GM18499 (cell line): ENCODE measurements at regions not wholly inside any gene's neighbourhood (a gene's known extent, or its start where the extent isn't known, plus 50 kb on each side); places are given as distances from the start of the nearest gene placed in this dataset.

Experiments used
- ATAC-seq: cut with Tn5 transposase; IDR thresholded peaks from one replicate; pipeline ENCODE4 v1.9.1; 2021; ENCODE audit warnings: moderate number of reproducible peaks; ENCODE audit not compliant: insufficient read depth, unreplicated experiment

DNA sequence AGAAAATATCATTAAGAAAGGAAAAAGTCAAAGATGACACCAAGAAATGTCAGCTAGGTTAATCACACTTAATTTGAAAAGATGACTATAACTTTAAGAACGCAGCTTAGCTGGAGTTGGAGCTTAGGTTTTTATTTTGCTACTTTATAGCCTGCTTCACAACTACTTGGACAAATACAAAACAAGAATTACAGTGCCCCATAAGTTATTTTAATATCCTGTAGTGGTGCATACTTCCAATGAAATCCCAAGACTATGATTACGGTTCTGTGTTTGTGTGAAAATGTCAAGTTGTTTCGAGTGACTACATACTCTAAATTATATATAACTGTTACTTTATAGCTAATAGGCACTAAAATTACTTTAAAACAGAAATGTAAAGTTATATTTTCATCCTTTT lies 244.6 kb upstream of the MGMT start:
- no peak for ATAC-seq

DNA sequence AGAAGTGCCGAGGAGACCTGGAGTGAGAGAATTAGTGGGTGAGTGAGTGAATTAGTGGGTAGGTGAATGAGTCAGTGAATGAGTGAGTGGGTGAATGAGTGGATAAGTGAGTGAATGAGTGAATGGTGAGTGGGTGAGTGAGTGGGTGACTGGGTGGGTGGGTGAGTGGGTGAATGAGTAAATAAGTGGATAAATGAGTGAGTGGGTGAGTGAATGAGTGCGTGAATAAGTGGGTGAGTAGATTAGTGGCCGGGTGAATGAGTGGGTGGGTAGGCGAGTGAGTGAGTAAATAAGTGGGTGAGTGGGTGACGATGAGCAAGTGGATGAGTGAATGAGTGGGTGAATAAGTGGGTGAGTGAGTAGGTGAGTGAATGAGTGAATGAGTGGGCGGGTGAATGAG lies 243.7 kb upstream of the MGMT start:
- ATAC-seq = no peak

DNA sequence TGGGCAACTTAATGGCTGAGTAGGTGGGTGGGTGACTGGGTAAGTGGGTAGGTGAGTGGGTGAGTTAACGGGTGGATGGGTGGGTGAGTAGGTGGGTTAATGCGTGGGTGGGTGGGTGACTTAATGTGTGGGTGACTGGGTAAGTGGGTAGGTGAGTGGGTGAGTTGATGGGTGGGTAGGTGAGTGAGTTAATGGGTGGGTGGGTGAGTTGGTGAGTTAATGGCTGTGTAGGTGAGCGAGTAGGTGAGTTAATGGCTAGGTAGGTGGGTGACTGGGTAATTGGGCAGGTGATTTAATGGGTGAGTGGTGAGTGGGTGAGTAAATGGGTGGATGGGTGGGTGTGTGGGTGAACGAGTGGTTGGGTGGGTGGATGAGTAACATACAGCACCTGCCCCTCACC lies 243.0 kb upstream of the MGMT start:
- ATAC-seq = no peak

DNA sequence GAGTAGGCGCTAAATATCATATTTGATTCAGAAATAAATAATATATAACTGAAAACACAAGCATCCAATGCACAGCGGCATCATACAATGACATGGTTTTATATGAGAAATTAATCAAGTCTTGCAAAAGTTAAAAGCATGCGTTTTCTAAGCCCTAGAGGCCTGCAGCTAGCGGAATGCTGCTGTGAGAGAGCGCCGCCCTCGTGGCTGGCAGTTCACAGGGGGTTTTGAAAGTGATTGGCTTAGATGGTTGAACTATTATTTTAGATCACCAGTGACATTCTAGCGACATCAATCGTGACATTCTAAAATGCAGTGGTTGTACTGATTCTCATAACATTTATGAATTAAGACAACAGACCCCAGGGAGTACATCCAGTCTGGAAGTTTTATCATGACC lies 235.2 kb upstream of the MGMT start:
- ATAC-seq = no peak

DNA sequence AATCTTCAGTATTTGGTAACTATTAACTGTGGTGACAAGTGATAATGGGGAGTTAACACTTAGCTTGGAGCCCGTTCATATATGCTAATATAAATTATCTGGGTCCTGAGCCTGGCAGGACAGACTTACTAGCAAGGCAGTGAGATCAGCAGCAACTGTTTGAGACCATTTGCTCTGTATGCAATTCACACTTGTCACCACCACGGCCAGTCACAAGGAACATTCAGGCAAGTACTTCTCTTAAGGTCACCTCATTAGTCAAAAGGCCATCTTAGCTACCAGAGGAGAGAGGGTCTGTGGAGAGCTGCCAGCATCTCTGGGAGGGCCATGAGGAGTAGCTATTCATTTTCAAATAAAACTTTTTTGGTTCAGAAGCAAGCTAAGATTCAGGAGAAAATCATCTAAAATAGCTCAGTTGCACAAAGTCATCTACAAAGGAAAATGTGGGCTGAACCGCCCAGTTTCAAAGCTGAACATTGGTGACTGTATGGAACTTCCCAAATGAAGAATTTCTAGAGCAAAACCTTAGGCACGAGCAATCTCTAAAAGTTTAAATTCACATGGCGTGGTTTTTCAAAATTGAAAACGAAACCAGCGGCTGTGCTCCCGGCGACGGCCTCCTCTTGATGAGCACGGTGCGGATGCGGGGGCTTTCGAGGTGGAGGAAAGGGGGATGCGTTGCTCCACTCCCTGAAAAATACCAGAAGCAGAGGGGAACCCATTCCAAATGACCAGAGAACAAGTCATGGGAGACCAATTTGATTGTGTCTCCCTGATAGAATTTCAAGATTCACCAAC lies 233.5 kb upstream of the MGMT start:
- no peak for ATAC-seq

DNA sequence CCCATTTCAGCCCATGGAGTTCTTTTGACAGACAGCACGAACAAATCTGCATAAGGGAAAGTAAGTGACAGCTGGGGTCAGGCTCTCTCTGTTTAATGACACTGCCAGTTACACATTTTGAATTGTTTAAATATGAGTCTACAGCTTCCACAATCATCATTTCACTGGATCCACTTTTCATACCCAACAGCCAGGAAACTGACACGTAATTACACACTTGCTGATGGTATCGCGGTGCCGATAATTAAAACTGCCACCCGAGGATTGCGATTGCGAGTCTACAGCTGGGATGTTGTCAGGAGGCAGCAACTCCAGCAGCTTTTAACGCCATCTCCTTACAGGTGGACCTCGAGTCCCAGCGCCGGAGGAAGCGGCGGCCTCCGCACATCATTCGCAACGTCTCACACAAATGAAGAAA lies 230.8 kb upstream of the MGMT start:
- no peak for ATAC-seq

DNA sequence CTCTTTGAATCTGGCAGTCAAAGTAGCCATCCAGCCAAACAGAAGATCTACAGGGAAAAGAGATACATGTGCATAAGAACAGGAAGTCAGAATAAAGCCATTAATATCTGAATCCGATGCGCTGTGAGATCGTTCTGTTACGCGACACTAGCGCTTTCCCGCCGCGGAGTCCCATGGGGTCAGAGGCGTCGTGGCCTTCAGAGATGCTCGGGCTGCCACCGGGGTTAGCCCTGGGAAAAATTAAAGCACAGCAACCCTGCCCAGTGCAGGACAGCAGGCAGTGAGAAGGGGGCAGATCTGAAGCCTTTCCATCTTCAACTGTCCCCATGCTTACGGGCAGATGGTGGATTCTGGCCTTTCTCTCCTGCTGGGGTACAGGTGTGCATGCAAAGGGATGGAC lies 225.6 kb upstream of the MGMT start:
- no peak for ATAC-seq

DNA sequence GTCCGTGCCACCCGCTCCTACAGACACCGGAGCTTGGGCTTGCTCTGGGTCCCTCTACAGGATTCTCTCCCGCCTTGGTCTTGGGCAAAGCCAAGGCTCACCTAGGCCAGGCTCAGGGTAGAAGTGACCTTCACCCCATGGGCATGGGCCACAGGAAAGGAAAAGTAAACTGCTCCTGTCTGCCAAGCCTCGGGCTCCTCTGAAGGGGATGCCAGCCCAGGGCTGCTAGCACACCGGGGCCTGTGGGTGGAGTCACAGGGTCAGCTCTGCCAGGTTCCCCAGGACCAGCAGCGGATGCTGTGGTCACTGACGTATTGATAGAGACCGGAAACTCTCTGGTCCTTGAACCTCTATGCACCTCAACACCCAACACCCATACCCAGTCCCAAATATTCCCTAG lies 222.7 kb upstream of the MGMT start:
- no peak for ATAC-seq

DNA sequence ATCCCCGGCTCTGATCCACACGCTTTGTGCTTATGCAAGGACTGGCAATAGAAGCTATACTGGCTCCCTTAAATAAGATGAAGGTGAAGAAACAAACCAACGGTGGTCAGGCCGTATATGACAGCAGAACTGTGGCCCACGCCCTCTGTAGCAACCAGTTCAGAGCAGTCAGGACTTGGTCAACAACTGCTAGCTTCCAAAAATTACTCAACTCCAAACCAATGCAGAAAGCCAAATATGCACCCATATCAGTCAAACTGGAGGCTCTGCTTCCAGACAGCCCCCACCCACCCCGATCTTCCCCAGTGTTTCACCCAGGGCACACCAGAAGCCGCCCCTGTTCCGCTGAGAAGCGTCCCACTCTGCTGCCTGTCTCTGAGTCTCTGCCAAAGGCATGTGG lies 222.3 kb upstream of the MGMT start:
- no peak for ATAC-seq

DNA sequence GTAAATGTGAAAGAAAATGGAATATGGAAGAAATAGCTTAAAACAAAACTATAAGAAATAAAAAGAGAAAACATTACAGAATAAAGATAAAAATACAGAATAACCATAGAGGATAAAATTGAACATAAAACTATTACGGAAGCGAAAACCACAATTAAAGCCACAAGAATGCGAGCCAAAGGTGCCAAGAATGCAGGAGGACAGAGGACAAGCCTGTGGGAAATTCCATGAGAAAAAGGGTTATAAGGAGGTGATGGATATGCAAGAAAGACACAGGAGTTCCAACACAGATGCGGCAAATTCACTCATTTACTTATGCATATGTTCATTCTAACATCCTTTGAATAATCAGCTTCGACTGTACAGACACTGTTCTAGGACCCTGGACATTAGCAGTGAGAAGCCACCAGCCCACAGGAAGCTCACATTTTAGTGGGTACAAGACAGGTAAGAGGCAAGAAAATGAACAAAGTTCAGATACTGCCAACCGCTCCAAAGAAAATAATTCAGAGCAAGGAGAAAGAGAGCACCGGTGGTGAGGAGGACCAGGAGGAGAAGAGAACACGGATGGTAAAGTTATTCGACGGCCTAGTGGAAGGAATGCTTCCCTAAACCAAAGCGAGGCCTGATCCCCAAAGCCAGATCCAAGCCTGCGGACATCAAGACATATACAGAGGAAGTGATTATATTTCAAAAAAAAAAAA lies 213.7 kb upstream of the MGMT start:
- no peak for ATAC-seq

DNA sequence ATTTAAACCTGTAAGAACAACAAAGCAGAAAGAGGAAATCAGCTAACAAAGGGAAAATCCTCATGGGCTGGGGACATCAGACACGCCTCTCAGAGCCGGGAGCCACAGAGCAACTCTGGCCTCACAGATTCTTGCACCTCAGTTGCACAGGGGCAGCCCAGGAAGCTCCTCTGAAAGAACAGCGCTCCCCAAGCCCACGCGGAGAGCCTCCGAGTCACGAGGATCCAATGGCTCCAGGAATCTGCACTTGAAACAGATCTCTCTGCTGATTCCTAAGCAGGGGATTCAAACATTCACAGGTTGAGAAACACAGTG lies 213.2 kb upstream of the MGMT start:
- no peak for ATAC-seq

DNA sequence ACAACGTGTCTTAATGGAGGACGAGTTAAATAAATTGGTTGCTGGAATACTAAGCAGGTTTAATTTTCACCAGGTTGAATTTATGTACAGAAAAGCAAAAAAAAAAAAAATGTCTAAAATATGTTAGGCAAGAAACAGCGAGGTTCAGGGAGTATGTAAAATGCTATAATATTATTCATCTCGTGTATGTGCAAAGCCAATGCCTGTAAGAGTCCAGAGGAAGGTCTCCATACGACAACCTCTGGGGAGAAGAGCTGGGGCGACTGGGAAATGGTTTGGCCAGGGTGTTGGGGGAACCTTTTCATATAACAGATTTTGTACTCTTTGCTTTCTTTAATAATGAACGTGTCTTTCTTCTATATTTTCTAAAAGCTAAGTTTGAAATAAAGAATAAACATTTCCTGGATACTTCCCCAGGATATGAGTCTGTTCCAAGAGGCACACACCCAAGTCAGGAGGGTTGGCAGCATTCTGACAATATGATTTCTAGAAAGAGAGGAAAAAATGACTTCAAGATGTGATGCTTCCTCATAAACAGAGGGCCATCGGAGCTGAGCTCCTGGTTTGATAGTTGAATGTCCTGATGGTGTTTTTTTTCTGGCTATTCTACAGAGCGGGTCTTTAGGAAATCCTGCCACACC lies 208.6 kb upstream of the MGMT start:
- ATAC-seq = no peak

DNA sequence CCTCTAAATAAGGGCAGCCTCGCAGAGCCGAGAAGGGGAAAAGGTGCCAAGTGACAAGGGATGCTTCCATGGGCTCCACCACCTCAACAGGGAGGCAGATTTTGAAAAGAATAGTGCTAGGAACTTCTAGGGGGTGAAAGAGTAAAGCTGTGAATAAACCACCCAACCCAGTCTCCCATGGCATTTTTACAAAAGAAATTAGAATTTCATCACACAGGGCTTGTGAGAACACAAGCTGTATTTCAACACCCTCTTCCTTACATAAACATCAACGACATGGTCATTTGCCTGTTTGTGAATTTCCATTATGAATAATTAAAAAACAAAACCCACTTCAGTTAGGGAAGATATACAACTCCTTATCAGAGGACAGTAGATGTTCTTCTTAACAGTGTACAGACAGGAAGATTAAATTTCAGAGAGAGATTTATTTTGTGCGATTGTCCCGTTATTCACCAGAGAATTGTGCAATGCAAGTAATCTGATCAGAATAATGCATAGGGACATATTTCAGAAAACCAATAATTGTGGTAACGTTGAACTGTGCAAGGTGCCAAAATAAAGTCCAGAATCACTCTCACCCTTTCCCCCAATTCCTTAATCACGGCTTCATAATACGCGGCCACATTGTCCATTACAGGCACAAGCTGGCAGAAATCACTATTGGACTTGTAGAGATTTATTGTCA lies 207.8 kb upstream of the MGMT start:
- no peak for ATAC-seq

DNA sequence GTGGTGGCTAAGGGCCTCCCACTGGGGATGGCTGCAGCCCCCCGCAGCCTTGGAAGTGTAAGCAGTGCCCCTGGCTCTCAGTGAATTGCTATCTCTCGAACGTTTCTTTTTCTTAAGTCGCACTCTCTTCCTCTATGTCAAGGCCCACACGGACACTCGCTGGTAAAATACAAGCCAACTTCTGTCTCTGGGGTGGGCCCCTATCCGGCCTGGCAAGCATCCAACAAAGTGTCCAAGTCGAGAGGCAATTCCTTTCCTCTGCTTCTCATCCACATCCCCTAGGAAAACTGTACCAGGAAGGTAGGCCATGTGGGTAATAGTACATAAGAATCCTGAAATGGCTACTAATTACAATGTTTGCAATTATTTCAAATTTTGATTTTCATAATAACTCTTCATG lies 194.9 kb upstream of the MGMT start:
- no peak for ATAC-seq

DNA sequence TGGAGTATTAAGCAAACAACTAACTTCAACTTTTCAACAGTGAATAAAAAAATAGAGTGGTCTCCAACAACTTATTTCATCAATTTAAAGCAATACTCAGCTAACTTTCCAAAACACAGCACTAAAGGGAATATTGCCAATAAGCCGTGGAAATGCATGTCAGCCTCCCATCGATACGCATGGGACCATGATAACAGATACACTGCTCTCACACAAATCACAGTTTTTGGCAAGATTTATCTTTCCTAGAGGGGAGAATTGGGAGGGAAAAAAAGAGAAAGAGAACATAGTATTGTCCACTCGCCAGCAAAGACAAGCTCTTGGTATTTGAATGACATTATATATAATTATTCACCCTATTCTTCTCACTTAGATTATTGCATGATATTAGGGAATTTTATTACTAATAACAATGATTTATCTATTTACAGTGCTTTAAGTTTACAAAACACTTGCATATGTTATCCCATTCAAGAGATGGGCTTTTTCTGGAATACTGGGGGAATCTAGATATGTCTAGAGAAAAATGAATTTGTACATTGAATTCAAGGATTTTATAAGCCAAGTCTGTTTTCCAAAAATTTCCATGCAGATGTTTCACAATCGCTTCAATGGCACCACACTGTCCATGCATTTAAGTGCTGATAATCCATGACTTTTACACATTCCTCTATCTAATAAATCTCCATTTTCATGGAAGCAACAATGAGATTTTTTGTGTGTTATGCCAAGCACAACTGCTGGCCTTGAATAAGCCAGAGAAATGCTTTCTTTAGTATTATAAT lies 194.0 kb upstream of the MGMT start:
- ATAC-seq = no peak

DNA sequence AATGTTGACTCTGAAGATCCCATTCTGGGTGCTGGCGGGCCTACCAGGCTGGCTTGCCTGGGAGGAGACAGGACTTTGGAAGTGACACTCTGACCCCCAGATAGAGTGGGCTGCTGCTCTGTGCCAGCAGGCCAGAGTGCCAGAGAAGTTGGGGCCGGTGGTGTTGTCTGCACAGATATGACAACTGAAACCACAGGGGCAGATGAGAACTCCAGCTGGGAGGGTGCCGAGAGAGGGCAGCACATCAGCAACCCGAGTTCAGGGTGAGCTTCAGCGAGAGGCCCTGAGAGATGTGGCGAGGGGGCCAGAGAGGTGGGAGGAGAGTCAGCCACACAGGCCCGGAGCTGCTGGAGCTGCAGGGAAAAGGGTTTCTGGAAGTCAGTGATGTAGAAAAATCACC lies 193.2 kb upstream of the MGMT start:
- no peak for ATAC-seq

DNA sequence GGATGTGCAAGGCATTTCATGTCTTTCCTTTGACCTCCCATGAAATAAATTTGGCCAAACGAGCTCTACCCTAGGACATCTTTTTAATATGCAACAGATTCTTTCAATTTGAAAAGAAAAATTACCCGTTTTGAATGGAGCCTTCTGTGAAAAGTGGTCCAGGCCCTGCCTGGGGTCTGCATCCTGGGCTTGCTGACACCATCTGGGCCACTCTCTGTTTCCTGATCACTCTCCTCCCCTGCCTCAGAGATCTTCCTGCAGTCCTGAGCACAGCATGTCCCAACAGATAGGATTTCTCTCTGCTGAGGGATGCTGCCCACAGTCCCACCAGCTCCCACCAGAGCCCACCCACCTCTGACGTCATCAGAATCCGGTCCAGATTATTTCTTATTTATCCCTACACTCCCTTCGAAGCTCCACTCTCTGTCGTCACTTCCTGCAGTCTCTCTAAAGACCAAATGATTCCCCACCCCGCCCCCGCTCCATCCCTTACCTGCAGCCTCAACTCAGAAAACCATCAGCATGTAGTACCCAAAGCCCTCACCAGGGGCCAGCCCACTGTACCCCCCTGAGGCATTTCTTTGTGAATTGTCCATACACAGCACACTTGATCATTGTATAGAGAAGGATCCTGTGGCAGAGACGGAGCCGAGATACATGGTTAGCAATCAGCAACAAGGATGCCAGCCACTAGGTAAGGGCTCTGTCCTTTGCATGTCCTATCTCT lies 192.1 kb upstream of the MGMT start:
- no peak for ATAC-seq

DNA sequence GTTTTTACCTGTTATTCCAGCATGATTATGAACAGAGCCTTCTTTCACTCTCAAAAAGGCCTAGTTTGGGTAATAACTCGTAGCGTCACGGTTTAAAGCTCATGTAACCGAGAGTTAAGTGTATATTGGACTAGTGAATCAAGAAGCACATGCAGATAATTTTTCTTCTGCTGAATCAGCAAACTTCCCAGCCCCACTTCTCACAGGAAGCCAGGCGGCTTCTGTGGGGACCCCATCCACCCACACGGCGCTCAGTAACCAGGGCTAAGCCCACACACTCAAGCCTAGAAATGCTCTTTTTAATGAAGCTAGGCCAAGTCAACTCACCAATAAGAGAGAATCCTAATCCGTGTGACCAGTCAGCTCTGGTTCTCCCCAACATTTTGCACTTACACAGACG lies 191.2 kb upstream of the MGMT start:
- ATAC-seq = no peak

DNA sequence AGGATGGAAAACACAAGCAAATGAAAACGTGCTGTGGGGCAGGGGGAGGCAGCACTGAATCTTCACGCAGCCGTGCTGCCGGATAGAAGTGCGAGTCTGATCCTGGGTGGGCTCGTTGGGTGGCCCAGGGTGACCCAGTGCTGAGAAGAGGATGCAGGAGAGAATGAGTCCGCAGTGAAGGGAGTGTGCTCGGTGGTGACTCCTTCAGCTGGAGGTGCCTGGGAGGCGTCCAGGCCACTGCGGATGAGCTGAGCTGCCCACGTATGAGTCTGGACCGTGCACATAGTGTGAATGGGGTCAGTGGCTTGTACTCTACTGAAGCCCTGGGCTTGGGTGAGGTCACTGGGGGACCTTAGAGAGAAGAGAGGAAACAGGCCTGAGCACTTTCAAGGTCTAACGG lies 190.0 kb upstream of the MGMT start:
- no peak for ATAC-seq

DNA sequence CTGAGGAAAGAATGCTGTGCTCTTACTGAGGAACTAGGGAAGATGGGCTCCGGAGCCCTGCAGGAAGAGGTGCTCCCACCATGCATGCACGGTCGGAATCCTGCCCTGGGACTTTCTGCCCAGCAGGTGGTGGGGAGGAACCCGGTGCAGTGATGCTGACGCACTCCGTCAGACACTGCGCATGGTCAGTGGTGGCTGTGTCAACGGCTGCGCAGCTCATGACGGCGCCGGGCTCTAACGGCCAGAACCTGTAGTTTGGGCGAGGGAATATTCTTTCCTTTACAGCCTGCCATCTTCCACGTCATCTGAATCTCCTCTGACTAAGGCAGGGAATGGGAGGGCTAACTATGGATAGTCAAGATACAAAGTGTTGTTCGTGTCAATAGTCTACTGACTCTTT lies 189.2 kb upstream of the MGMT start:
- ATAC-seq = no peak
